Gastrocnemius medialis (tissue), 4 donors: ENCODE measurements at regions not wholly inside any gene's neighbourhood (a gene's known extent, or its start where the extent isn't known, plus 50 kb on each side); places are given as distances from the start of the nearest gene placed in this dataset.

Experiments used
- ATAC-seq, 2 donors: fragments of 150-250 bp; one replicate each; pipeline ENCODE4 v1.9.1; 2016
- DNase-seq, 2 donors: peaks; one replicate each; pipeline ENCODE4 v3.0.0-alpha.2; 2019
- H3K27ac ChIP-seq, 4 donors: fragments of 200-600 bp; sonication (generic); 1 replicate in 1 of 4; 2 replicates in 3 of 4; pipeline ENCODE4 v1.5.1; 2016 to 2018; ENCODE audit warnings: mild to moderate bottlenecking in 2 of 4, moderate library complexity in 1 of 4
- H3K27me3 ChIP-seq, 3 donors: fragments of 200-600 bp; sonication (generic) in 2 of 3; 1 replicate in 1 of 3; 2 replicates in 2 of 3; pipeline versions ENCODE4 v1.5.1 to v1.6.0; 2016 to 2019; ENCODE audit warnings: mild to moderate bottlenecking in 1 of 3, moderate library complexity in 1 of 3
- H3K36me3 ChIP-seq, 2 donors: fragments of 200-600 bp; sonication (generic) in 1 of 2; one replicate each; pipeline ENCODE4 v1.5.1; 2017 to 2018
- H3K4me1 ChIP-seq, 2 donors: fragments of 200-600 bp; sonication (generic) in 1 of 2; one replicate each; pipeline ENCODE4 v1.5.1; 2016 to 2017; ENCODE audit warnings: mild to moderate bottlenecking in 2 of 2
- H3K4me3 ChIP-seq, 4 donors: fragments of 200-600 bp; sonication (generic) in 3 of 4; 1 replicate in 1 of 4; 2 replicates in 3 of 4; pipeline ENCODE4 v1.5.1; 2016 to 2019; ENCODE audit warnings: mild to moderate bottlenecking in 2 of 4
- H3K9me3 ChIP-seq, 3 donors: fragments of 200-600 bp; sonication (generic) in 2 of 3; 1 replicate in 1 of 3; 2 replicates in 2 of 3; pipeline ENCODE4 v1.5.1; 2016 to 2019
- POLR2A ChIP-seq, 2 donors: fragments of 450-650 bp; IDR thresholded peaks; one replicate each; pipeline ENCODE4 v1.6.1; 2017; ENCODE audit warnings: antibody characterized with exemption in 2 of 2, mild to moderate bottlenecking in 2 of 2, moderate library complexity in 2 of 2
- in situ Hi-C, 4 donors: fragments of 200-750 bp; cut with MboI; loops; one replicate each; pipeline versions ENCODE4 v1.15.0 to v1.8.0; 2017; ENCODE audit warnings: low sequenced_read_pairs in 4 of 4
- intact Hi-C: fragments of 100-400 bp; cut with DNase I; formaldehyde crosslinking; loops from one replicate; pipeline ENCODE4 v1.15.1; 2023; ENCODE audit warnings: low total_unique reads
- TF ChIP-seq, protein P1 (sequence below), 5 experiments: fragments of 450-650 bp in 3 of 5; fragments of 200-600 bp in 2 of 5; sonication (generic) in 2 of 5; IDR thresholded peaks in 4 of 5; conservative IDR thresholded peaks in 1 of 5; 1 replicate in 4 of 5; 2 replicates in 1 of 5; pipeline ENCODE4 v1.5.1; 2016 to 2019; ENCODE audit warnings: antibody characterized with exemption in 5 of 5, mild to moderate bottlenecking in 3 of 5, moderate library complexity in 3 of 5

- intact Hi-C loops = no loop called here
- Histone ChIP-seq H3K27me3 (no peaks in the 10 kb centered on the region), H3K9me3 (no peaks in the 10 kb centered on the region), H3K36me3 (no peaks in the 10 kb centered on the region), H3K4me3 (no peak overlapping the region), H3K4me1 (no peaks in the 10 kb centered on the region), H3K27ac (no peak overlapping the region)
- DNase-seq (no peak), ATAC-seq (no peak)
- in situ Hi-C loops = loop anchor here in 1 of 4 donors (25.0 kb wide), 1 partner anchor 100 kb away; no protein-coding TSS in a partner anchor
- no peak for TF ChIP-seq POLR2A (IDR thresholded peaks at IDR 0.05)
- TF ChIP-seq, protein P1, sequence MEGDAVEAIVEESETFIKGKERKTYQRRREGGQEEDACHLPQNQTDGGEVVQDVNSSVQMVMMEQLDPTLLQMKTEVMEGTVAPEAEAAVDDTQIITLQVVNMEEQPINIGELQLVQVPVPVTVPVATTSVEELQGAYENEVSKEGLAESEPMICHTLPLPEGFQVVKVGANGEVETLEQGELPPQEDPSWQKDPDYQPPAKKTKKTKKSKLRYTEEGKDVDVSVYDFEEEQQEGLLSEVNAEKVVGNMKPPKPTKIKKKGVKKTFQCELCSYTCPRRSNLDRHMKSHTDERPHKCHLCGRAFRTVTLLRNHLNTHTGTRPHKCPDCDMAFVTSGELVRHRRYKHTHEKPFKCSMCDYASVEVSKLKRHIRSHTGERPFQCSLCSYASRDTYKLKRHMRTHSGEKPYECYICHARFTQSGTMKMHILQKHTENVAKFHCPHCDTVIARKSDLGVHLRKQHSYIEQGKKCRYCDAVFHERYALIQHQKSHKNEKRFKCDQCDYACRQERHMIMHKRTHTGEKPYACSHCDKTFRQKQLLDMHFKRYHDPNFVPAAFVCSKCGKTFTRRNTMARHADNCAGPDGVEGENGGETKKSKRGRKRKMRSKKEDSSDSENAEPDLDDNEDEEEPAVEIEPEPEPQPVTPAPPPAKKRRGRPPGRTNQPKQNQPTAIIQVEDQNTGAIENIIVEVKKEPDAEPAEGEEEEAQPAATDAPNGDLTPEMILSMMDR (IDR thresholded peaks at IDR 0.05 in 4 of 5, conservative IDR thresholded peaks at IDR 0.05 in 1 of 5) = no peak
Observed at GRCh38 chr18:41687138-41687537, 267.9 kb upstream of the PIK3C3 start.

- ATAC-seq (no peak), DNase-seq (no peak)
- intact Hi-C loops (no loop called here), in situ Hi-C loops (loop anchor here in 1 of 4 donors (25.0 kb wide), 1 partner anchor 106 kb away; no protein-coding TSS in a partner anchor)
- H3K4me3 ChIP-seq = no peak overlapping the region
- no peak overlapping the region for H3K27ac ChIP-seq
- TF ChIP-seq, protein P1 (IDR thresholded peaks at IDR 0.05 in 4 of 5, conservative IDR thresholded peaks at IDR 0.05 in 1 of 5) = no peak
- no peak for TF ChIP-seq POLR2A (IDR thresholded peaks at IDR 0.05)
- H3K4me1 ChIP-seq = no peaks in the 10 kb centered on the region
- H3K9me3 ChIP-seq = no peaks in the 10 kb centered on the region
- H3K27me3 ChIP-seq = no peaks in the 10 kb centered on the region
- H3K36me3 ChIP-seq = no peaks in the 10 kb centered on the region
Observed at GRCh38 chr18:41681138-41681880, 273.7 kb upstream of the PIK3C3 start.

DNA sequence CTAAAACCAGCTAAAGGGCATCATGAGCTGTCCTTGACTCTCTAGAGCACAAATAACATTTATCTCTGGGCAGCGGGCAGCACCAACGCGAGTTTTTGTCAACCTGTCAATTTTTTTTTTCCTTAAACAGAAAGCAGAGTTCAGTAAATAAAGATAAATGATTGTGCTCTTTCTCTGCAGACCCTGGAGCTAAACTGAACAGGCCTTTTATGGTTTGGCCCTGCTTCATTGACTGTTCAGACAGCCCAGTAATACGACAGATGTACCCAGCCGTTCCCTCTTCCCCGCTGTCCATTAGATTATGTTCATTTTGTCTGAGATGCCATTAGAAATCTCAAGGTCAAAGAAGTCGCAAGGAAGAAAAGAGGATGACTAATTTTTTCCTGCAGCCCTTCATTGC, 280.5 kb upstream of the PIK3C3 start:
- no peak overlapping the region for H3K27ac ChIP-seq
- intact Hi-C loops = no loop called here
- TF ChIP-seq POLR2A (IDR thresholded peaks at IDR 0.05) = no peak
- TF ChIP-seq, protein P1 (IDR thresholded peaks at IDR 0.05 in 4 of 5, conservative IDR thresholded peaks at IDR 0.05 in 1 of 5) = no peak
- no peaks in the 10 kb centered on the region for H3K4me1 ChIP-seq
- no peaks in the 10 kb centered on the region for H3K9me3 ChIP-seq
- H3K27me3 ChIP-seq = no peaks in the 10 kb centered on the region
- in situ Hi-C loops = no loop called here
- H3K4me3 ChIP-seq = no peak overlapping the region
- ATAC-seq (no peak), DNase-seq (no peak)
- no peaks in the 10 kb centered on the region for H3K36me3 ChIP-seq

GRCh38 chr18:41666231-41666630, 288.8 kb upstream of the PIK3C3 start:
- in situ Hi-C loops = no loop called here
- TF ChIP-seq POLR2A (IDR thresholded peaks at IDR 0.05) = no peak
- TF ChIP-seq, protein P1 (IDR thresholded peaks at IDR 0.05 in 4 of 5, conservative IDR thresholded peaks at IDR 0.05 in 1 of 5) = no peak

More at GRCh38 chr18:41666231-41666630, 288.8 kb upstream of the PIK3C3 start:
- ATAC-seq (no peak), DNase-seq (no peak)
- no peak overlapping the region for H3K27ac ChIP-seq
- H3K36me3 ChIP-seq = no peaks in the 10 kb centered on the region
- H3K27me3 ChIP-seq = no peaks in the 10 kb centered on the region
- no peaks in the 10 kb centered on the region for H3K4me1 ChIP-seq
- H3K4me3 ChIP-seq = no peak overlapping the region
- intact Hi-C loops = no loop called here
- no peaks in the 10 kb centered on the region for H3K9me3 ChIP-seq
